C4-2B (cell line): ENCODE measurements at regions not wholly inside any gene's neighbourhood (a gene's known extent, or its start where the extent isn't known, plus 50 kb on each side); places are given as distances from the start of the nearest gene placed in this dataset.
"Not testable (repeated sequence)": the region's sequence is repeated elsewhere in the genome, so short reads cannot be mapped to it uniquely, and the experiment has no call there.

Experiments used
- H3K27ac ChIP-seq: fragments of 450-650 bp; 2 replicates; pipeline ENCODE4 v1.5.1; 2017
- ZFX ChIP-seq: fragments of 450-650 bp; IDR thresholded peaks from 2 replicates; pipeline ENCODE4 v1.6.1; 2017
- TF ChIP-seq, protein P1 (sequence below): fragments of 450-650 bp; conservative IDR thresholded peaks from 2 replicates; pipeline ENCODE4 v1.5.1; 2017; ENCODE audit warnings: mild to moderate bottlenecking

DNA sequence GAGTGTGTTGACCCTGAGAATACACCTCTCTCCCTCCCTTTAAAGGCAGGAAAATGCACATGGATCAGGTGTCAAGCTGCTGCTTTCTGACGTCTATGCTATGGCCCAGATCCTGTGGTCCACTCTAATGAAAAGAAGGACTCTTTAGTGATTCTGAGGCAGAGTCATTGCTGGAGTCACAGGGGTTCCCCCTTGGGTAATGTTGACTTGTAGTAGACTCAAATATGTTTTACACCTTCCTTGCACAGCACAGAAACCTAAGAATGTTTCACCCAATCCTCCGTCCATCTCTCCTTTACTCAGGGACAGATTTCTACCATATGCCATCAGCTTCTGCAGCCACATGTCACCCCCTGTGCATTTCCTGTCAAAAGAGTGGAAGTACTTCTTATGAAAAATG, 525.4 kb downstream of the TMEM121 start:
- H3K27ac ChIP-seq: no peak overlapping the region; the same call in 1 of the 2 replicates
- TF ChIP-seq, protein P1, sequence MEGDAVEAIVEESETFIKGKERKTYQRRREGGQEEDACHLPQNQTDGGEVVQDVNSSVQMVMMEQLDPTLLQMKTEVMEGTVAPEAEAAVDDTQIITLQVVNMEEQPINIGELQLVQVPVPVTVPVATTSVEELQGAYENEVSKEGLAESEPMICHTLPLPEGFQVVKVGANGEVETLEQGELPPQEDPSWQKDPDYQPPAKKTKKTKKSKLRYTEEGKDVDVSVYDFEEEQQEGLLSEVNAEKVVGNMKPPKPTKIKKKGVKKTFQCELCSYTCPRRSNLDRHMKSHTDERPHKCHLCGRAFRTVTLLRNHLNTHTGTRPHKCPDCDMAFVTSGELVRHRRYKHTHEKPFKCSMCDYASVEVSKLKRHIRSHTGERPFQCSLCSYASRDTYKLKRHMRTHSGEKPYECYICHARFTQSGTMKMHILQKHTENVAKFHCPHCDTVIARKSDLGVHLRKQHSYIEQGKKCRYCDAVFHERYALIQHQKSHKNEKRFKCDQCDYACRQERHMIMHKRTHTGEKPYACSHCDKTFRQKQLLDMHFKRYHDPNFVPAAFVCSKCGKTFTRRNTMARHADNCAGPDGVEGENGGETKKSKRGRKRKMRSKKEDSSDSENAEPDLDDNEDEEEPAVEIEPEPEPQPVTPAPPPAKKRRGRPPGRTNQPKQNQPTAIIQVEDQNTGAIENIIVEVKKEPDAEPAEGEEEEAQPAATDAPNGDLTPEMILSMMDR: no peak
- no peak for TF ChIP-seq ZFX

DNA sequence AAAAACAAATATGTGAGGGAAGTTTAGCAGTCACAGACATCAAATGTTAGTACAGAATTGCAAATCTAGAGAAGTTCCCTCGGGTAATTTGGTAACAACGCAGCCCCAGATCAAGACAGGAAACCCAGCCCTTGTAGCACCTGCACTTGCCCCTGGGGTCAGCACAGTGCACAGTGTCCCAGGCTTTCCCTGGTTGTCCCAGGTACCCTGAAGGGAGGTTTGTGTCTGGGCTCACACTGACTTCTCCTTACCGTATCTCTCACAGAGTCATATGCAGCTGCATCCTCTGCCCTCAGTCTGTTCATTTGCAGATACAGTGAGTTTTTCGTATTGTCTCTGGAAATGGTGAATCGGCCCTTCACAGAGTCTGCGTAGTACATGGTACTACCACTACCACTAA, 528.9 kb downstream of the TMEM121 start:
- TF ChIP-seq, protein P1: no peak
- no peak for TF ChIP-seq ZFX
- no peak overlapping the region for H3K27ac ChIP-seq

DNA sequence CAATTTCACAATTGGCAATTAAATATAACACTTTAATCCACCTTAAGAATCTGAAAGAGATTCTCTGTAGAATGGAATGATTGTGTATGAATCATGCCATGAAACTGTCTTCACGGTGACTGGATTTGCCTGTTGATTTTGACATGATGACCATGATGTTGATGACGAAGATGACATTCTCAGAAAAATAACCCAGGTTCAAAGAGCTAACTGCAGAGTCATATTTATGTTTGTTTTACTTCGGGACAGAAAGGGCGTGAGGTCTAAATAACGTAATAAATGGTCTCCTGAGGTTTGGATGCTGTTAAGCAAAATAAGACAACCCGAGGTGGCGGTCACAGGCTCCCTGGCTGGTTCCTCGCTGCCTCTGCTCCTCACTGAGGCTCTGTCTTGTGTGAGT, 532.0 kb downstream of the TMEM121 start:
- no peak overlapping the region for H3K27ac ChIP-seq
- no peak for TF ChIP-seq ZFX
- TF ChIP-seq, protein P1: no peak

- no peak overlapping the region for H3K27ac ChIP-seq
- TF ChIP-seq ZFX: no peak
- TF ChIP-seq, protein P1: no peak
These were observed 534.0 kb downstream of the TMEM121 start for GRCh38 chr14:106060276-106060975.

DNA sequence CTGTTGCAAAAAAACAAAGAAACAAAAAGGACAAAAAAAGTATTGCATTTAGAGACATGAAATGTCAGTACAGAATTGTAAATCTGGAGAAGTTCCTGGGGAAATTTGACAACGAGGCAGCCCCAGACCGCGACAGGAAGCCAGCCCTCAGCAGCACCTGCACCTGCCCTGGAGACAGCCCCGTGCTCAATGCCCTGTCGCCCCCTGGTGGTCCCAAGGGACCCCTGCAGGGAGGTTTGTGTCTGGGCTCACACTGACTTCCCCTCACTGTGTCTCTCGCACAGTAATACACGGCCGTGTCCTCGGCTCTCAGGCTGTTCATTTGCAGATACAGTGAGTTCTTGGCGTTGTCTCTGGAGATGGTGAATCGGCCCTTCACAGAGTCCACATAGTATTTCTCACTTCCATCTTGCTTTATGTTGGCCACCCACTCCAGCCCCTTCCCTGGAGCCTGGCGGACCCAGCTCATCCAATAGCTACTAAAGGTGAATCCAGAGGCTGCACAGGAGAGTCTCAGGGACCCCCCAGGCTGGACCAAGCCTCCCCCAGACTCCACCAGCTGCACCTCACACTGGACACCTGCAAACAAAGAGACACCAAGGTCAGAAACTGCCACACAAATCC, 535.6 kb downstream of the TMEM121 start:
- not testable (repeated sequence) for H3K27ac ChIP-seq
- TF ChIP-seq, protein P1: peak; percentile 64

DNA sequence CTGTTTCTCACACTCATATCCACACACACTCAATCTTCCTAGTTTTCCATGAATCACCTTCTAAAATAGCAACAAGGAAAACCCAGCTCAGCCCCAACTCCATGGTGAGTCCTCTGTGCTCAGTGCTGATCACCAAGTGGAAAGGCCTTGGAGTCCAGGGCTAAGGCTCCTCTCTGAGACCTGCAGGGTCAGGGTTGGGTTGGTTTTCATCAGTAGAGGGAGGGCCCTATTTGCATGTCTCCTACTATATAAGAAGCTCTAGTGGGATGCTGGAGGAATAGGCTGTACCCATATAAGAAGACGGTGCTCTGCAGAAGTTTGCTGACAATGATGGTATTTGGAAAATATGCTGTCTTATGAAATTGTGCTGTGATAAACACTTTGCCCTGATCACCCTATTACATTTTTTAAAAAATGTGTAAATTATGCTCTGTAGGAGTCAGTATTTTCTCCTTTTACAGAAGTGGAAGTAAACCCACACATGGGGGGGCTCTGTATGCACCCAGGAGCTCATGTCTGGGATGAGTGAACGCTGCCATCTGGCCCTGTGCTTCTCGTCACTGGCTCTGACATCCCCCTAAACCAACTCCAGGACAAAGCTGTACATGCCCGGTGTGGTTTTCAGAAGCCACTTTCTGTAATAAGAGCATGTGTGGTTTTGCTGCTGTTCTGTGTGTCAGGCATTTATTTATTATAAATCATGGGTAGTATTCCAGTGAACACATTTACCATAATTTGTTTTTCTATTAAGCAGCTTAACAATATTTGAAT, 536.3 kb downstream of the TMEM121 start:
- TF ChIP-seq ZFX: no peak
- TF ChIP-seq, protein P1: no peak
- H3K27ac ChIP-seq: no peak overlapping the region

- no peak overlapping the region for H3K27ac ChIP-seq
- TF ChIP-seq, protein P1: no peak
- TF ChIP-seq ZFX: no peak
These were observed 541.6 kb downstream of the TMEM121 start for GRCh38 chr14:106067935-106068334.
